HL-60 (cell line): ENCODE measurements at regions not wholly inside any gene's neighbourhood (a gene's known extent, or its start where the extent isn't known, plus 50 kb on each side); places are given as distances from the start of the nearest gene placed in this dataset.

Experiments
- GABPA ChIP-seq: IDR thresholded peaks from 2 replicates; pipeline ENCODE4 v1.6.1; 2012; ENCODE audit warnings: low read depth
- POLR2AphosphoS5 ChIP-seq: IDR thresholded peaks from 2 replicates; pipeline ENCODE4 v1.6.1; 2012; ENCODE audit warnings: low read depth
- TF ChIP-seq, protein P1 (sequence below): IDR thresholded peaks from one replicate; pipeline ENCODE4 v1.5.1; 2011; ENCODE audit warnings: low read length, control low read depth, inconsistent platforms; ENCODE audit not compliant: insufficient read depth

DNA sequence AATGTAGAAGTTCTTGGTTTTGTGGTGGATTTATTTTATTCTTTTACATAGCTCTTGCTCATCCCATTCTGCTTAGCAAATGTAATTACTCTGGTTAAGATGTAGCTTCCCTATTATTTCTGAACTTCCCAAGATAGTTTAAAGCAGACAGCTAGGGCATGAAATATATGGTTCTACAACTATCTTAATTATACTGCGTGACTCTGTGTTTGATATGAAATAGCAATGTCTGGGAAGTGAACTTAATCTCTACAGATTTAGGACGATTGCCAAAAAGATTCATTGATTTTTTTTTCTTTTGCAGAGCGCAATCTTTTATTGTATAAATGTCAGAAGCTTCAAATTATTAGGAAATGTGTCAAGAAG is 529.3 kb upstream of the ZNF608 start:
- TF ChIP-seq, protein P1, sequence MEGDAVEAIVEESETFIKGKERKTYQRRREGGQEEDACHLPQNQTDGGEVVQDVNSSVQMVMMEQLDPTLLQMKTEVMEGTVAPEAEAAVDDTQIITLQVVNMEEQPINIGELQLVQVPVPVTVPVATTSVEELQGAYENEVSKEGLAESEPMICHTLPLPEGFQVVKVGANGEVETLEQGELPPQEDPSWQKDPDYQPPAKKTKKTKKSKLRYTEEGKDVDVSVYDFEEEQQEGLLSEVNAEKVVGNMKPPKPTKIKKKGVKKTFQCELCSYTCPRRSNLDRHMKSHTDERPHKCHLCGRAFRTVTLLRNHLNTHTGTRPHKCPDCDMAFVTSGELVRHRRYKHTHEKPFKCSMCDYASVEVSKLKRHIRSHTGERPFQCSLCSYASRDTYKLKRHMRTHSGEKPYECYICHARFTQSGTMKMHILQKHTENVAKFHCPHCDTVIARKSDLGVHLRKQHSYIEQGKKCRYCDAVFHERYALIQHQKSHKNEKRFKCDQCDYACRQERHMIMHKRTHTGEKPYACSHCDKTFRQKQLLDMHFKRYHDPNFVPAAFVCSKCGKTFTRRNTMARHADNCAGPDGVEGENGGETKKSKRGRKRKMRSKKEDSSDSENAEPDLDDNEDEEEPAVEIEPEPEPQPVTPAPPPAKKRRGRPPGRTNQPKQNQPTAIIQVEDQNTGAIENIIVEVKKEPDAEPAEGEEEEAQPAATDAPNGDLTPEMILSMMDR, result no peak
- no peak for TF ChIP-seq GABPA
- no peak for TF ChIP-seq POLR2AphosphoS5
